ENCODE measurements at regions not wholly inside any gene's neighbourhood (a gene's known extent, or its start where the extent isn't known, plus 50 kb on each side); places are given as distances from the start of the nearest gene placed in this dataset.

GRCh38 chr5:13569090-13569715 lies 375.3 kb downstream of the DNAH5 start (continued):
- TF ChIP-seq AR (CRISPR knock-in tag; IDR thresholded peaks at IDR 0.05) (no peak), USF1 (CRISPR knock-in tag; IDR thresholded peaks at IDR 0.05) (no peak), E2F5 (CRISPR knock-in tag; IDR thresholded peaks at IDR 0.05) (no peak), NR2C2 (CRISPR knock-in tag; IDR thresholded peaks at IDR 0.05) (no peak), SMAD4 (CRISPR knock-in tag; IDR thresholded peaks at IDR 0.05) (no peak), SMAD3 (CRISPR knock-in tag; IDR thresholded peaks at IDR 0.05; ENCODE audit: borderline replicate concordance) (no peak), NFYB (CRISPR knock-in tag; conservative IDR thresholded peaks at IDR 0.05; ENCODE audit: low read depth) (no peak), CTCF (IDR thresholded peaks at IDR 0.05) (no peak), PREB (CRISPR knock-in tag; IDR thresholded peaks at IDR 0.05; ENCODE audit: borderline replicate concordance) (no peak)

GRCh38 chr5:13567819-13568218 lies 376.7 kb downstream of the DNAH5 start:
- ChIA-PET CTCF (no interaction called here), POLR2A (no interaction called here)
- Mint-ChIP-seq H3K36me3 (no peaks in the 10 kb centered on the region), H3K27ac (no peak overlapping the region), H3K9me3 (peaks cover 25% of the 10 kb centered on the region), H3K4me1 (no peaks in the 10 kb centered on the region), H3K27me3 (ENCODE audit: low read depth) (no peaks in the 10 kb centered on the region), H3K4me3 (no peak overlapping the region)
- DNase-seq (ENCODE audit: low spot score) (no peak), ATAC-seq (no peak)
- TF ChIP-seq SP1 (CRISPR knock-in tag; conservative IDR thresholded peaks at IDR 0.05) (no peak), NR3C1 (CRISPR knock-in tag; conservative IDR thresholded peaks at IDR 0.05; ENCODE audit: low read depth) (no peak), GTF2I (CRISPR knock-in tag; conservative IDR thresholded peaks at IDR 0.05) (no peak), AR (CRISPR knock-in tag; IDR thresholded peaks at IDR 0.05) (no peak), ZNF219 (CRISPR knock-in tag; IDR thresholded peaks at IDR 0.05; ENCODE audit: borderline replicate concordance) (no peak), ZNF263 (CRISPR knock-in tag; IDR thresholded peaks at IDR 0.05; ENCODE audit: low read depth) (no peak), OVOL2 (CRISPR knock-in tag; IDR thresholded peaks at IDR 0.05; ENCODE audit: borderline replicate concordance) (no peak), ZNF317 (CRISPR knock-in tag; IDR thresholded peaks at IDR 0.05; ENCODE audit: borderline replicate concordance, low read depth) (no peak), ZNF512 (CRISPR knock-in tag; IDR thresholded peaks at IDR 0.05; ENCODE audit: borderline replicate concordance) (no peak), SOX15 (CRISPR knock-in tag; IDR thresholded peaks at IDR 0.05) (no peak), RORB (CRISPR knock-in tag; IDR thresholded peaks at IDR 0.05) (no peak), MXD4 (CRISPR knock-in tag; IDR thresholded peaks at IDR 0.05; ENCODE audit: borderline replicate concordance) (no peak), GABPB1 (CRISPR knock-in tag; IDR thresholded peaks at IDR 0.05) (no peak), ATF3 (CRISPR knock-in tag; conservative IDR thresholded peaks at IDR 0.05) (no peak)

Data from WTC11 (cell line).